ENCODE measurements at regions not wholly inside any gene's neighbourhood (a gene's known extent, or its start where the extent isn't known, plus 50 kb on each side); places are given as distances from the start of the nearest gene placed in this dataset.

DNA sequence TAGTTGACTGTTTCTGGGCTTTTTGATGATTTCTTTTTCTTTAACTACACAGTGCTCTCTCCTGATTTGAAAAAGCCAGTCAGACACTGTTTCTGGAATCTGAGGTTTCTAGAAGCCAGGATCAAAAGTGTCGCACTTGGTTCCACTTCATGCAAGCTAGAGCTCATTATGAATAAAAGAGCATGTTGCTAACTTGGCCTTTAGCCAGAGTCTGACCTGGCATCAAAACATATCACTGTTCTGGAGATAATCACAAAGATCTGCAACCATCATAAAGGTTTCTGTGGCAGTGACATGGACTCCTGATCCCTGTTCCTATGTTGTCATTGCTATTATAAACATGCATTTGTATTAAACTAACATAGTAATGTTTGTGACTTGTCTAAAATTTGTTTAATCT is 76.1 kb upstream of the MAPRE2 start:
- H3K4me1 ChIP-seq (ENCODE audit: insufficient read depth, low read length) = no peaks in the 10 kb centered on the region

More for the DNA sequence above, 76.1 kb upstream of the MAPRE2 start:
- H2BK12ac ChIP-seq (ENCODE audit: insufficient read length, low read depth, low read length) = no peak overlapping the region
- H3T11ph ChIP-seq (ENCODE audit: low read length) = no peak overlapping the region
- no peaks in the 10 kb centered on the region for H3K23me2 ChIP-seq (ENCODE audit: insufficient read length, low read depth, low read length, poor library complexity, severe bottlenecking)
- no peak overlapping the region for H3K14ac ChIP-seq (ENCODE audit: insufficient read depth, low read length)
- no peak overlapping the region for H2BK120ac ChIP-seq (ENCODE audit: low read depth, low read length, poor library complexity, severe bottlenecking)
- no peak overlapping the region for H2AFZ ChIP-seq (ENCODE audit: low read length)
- H3K23ac ChIP-seq (ENCODE audit: insufficient read length, low read depth, low read length) = no peak overlapping the region
- H3K4me2 ChIP-seq (ENCODE audit: insufficient read depth, insufficient read length, low read length) = no peak overlapping the region
- H3K79me2 ChIP-seq (ENCODE audit: insufficient read depth, low read length) = no peaks in the 10 kb centered on the region
- H3K79me1 ChIP-seq (ENCODE audit: insufficient read depth, low read depth, low read length, poor library complexity, severe bottlenecking) = no peaks in the 10 kb centered on the region
- H2BK5ac ChIP-seq (ENCODE audit: insufficient read length, low read length) = no peak overlapping the region
- H4K91ac ChIP-seq (ENCODE audit: insufficient read length, low read depth, low read length) = no peak overlapping the region
- Mint-ChIP-seq H3K4me3 (no peak overlapping the region), H3K4me1 (no peaks in the 10 kb centered on the region), H3K9me3 (no peaks in the 10 kb centered on the region), H3K27ac (no peak overlapping the region), H3K36me3 (ENCODE audit: insufficient read depth in 1 of 3, low read depth in 3 of 3) (no peaks in the 10 kb centered on the region), H3K27me3 (ENCODE audit: low read depth) (peaks cover 2% of the 10 kb centered on the region; the same call in 1 of the 2 replicates)
- H3K4ac ChIP-seq (ENCODE audit: low read depth, low read length) = no peak overlapping the region
- TF ChIP-seq, protein P1, sequence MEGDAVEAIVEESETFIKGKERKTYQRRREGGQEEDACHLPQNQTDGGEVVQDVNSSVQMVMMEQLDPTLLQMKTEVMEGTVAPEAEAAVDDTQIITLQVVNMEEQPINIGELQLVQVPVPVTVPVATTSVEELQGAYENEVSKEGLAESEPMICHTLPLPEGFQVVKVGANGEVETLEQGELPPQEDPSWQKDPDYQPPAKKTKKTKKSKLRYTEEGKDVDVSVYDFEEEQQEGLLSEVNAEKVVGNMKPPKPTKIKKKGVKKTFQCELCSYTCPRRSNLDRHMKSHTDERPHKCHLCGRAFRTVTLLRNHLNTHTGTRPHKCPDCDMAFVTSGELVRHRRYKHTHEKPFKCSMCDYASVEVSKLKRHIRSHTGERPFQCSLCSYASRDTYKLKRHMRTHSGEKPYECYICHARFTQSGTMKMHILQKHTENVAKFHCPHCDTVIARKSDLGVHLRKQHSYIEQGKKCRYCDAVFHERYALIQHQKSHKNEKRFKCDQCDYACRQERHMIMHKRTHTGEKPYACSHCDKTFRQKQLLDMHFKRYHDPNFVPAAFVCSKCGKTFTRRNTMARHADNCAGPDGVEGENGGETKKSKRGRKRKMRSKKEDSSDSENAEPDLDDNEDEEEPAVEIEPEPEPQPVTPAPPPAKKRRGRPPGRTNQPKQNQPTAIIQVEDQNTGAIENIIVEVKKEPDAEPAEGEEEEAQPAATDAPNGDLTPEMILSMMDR (conservative IDR thresholded peaks at IDR 0.05) = no peak
- no peak overlapping the region for H3K56ac ChIP-seq (ENCODE audit: insufficient read length, low read depth, low read length)
- no peak overlapping the region for H4K8ac ChIP-seq (replicated peaks; ENCODE audit: insufficient read length, low read depth, low read length)
- no peak overlapping the region for H2BK20ac ChIP-seq (ENCODE audit: low read depth, low read length, poor library complexity, severe bottlenecking)
- no peak overlapping the region for H3K9ac ChIP-seq (ENCODE audit: extremely low read depth, insufficient read length, low read length)
- H3K9me3 ChIP-seq (ENCODE audit: control insufficient read depth, low read depth, low read length) = no peaks in the 10 kb centered on the region
- no peak overlapping the region for H3K18ac ChIP-seq (ENCODE audit: insufficient read length, low read depth, low read length)
- no peak overlapping the region for H3K27ac ChIP-seq (ENCODE audit: insufficient read length, low read depth, low read length)
- no peak for DNase-seq
- no peak overlapping the region for H4K5ac ChIP-seq (ENCODE audit: insufficient read length, low read depth, low read length)
- WGBS (ENCODE audit: extremely low coverage, insufficient read length, low lambda C conversion rate) = no CpG with 5 or more reads among the region's 1 CpG
- H4K20me1 ChIP-seq (ENCODE audit: control insufficient read depth, insufficient read depth, insufficient read length) = no peaks in the 10 kb centered on the region
- no peak overlapping the region for H2AK5ac ChIP-seq (ENCODE audit: insufficient read length, low read length)
- H3K27me3 ChIP-seq (ENCODE audit: insufficient read depth, low read length) = no peaks in the 10 kb centered on the region
- no peak overlapping the region for H2BK15ac ChIP-seq (ENCODE audit: low read depth, low read length)
